Ascending aorta (tissue), 2 donors: ENCODE measurements at regions not wholly inside any gene's neighbourhood (a gene's known extent, or its start where the extent isn't known, plus 50 kb on each side); places are given as distances from the start of the nearest gene placed in this dataset.

ENCODE experiments used
- DNase-seq, 2 donors: peaks; one replicate each; pipeline ENCODE4 v3.0.0-alpha.2; 2019; ENCODE audit warnings: low spot score in 2 of 2
- H3K27ac ChIP-seq, 2 donors: fragments of 200-600 bp; sonication (generic); one replicate each; pipeline ENCODE4 v1.5.1; 2016 to 2017; ENCODE audit warnings: mild to moderate bottlenecking in 1 of 2
- H3K27me3 ChIP-seq: fragments of 200-600 bp; sonication (generic); one replicate; pipeline ENCODE4 v1.5.1; 2017
- H3K36me3 ChIP-seq, 2 donors: fragments of 200-600 bp; sonication (generic); one replicate each; pipeline ENCODE4 v1.5.1; 2016
- H3K4me1 ChIP-seq, 2 donors: fragments of 200-600 bp; sonication (generic); one replicate each; pipeline ENCODE4 v1.5.1; 2016 to 2017; ENCODE audit warnings: mild to moderate bottlenecking in 1 of 2
- H3K4me3 ChIP-seq, 2 donors: fragments of 200-600 bp; sonication (generic); one replicate each; pipeline ENCODE4 v1.5.1; 2016 to 2017; ENCODE audit warnings: mild to moderate bottlenecking in 1 of 2
- H3K9me3 ChIP-seq, 2 donors: fragments of 200-600 bp; sonication (generic); one replicate each; pipeline ENCODE4 v1.5.1; 2016
- intact Hi-C: fragments of 100-400 bp; cut with DNase I; formaldehyde crosslinking; loops from one replicate; pipeline ENCODE4 v1.15.1; 2023
- TF ChIP-seq, protein P1 (sequence below), 3 experiments: fragments of 200-600 bp in 2 of 3; fragments of 450-650 bp in 1 of 3; sonication (generic) in 2 of 3; IDR thresholded peaks; one replicate each; pipeline ENCODE4 v1.5.1; 2016 to 2019; ENCODE audit warnings: antibody characterized with exemption in 3 of 3, mild to moderate bottlenecking in 1 of 3, moderate library complexity in 1 of 3

GRCh38 chr3:153063337-153063736 lies 98.7 kb upstream of the RAP2B start:
- no peaks in the 10 kb centered on the region for H3K9me3 ChIP-seq

DNA sequence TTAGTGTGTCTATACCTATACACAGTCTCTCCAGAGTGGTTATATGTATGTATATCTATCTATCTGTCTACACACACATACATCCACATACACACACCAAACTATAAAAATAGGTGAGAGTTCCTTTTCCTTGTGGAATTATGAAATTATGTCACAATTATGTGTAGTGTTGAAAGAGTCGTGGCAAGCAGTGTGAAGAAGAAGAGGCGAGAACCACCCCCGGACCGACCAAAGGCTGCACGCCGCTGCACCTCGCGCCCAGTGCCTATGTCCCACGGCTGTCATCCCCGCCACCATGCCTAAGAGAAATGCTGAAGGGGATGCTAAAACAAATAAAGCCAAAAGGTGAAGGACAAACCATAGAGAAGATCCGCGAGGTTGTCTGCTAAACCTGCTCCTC lies 95.0 kb upstream of the RAP2B start:
- intact Hi-C loops, result no loop called here
- Histone ChIP-seq H3K9me3 (no peaks in the 10 kb centered on the region), H3K27ac (no peak overlapping the region), H3K4me3 (no peak overlapping the region), H3K4me1 (no peaks in the 10 kb centered on the region), H3K27me3 (no peaks in the 10 kb centered on the region), H3K36me3 (no peaks in the 10 kb centered on the region)
- TF ChIP-seq, protein P1, sequence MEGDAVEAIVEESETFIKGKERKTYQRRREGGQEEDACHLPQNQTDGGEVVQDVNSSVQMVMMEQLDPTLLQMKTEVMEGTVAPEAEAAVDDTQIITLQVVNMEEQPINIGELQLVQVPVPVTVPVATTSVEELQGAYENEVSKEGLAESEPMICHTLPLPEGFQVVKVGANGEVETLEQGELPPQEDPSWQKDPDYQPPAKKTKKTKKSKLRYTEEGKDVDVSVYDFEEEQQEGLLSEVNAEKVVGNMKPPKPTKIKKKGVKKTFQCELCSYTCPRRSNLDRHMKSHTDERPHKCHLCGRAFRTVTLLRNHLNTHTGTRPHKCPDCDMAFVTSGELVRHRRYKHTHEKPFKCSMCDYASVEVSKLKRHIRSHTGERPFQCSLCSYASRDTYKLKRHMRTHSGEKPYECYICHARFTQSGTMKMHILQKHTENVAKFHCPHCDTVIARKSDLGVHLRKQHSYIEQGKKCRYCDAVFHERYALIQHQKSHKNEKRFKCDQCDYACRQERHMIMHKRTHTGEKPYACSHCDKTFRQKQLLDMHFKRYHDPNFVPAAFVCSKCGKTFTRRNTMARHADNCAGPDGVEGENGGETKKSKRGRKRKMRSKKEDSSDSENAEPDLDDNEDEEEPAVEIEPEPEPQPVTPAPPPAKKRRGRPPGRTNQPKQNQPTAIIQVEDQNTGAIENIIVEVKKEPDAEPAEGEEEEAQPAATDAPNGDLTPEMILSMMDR (IDR thresholded peaks at IDR 0.05), result no peak
- no peak for DNase-seq

More at GRCh38 chr3:153063337-153063736, 98.7 kb upstream of the RAP2B start:
- Histone ChIP-seq H3K27me3 (no peaks in the 10 kb centered on the region), H3K27ac (no peak overlapping the region), H3K4me3 (no peak overlapping the region), H3K4me1 (no peaks in the 10 kb centered on the region), H3K36me3 (no peaks in the 10 kb centered on the region)
- TF ChIP-seq, protein P1 (IDR thresholded peaks at IDR 0.05), result no peak
- intact Hi-C loops, result no loop called here
- no peak for DNase-seq

- intact Hi-C loops, result loop anchor here (5.0 kb wide), 1 partner anchor 52 kb away; no protein-coding TSS in a partner anchor
- H3K36me3 ChIP-seq, result no peaks in the 10 kb centered on the region
- no peaks in the 10 kb centered on the region for H3K4me1 ChIP-seq
- DNase-seq, result no peak
- H3K27ac ChIP-seq, result no peak overlapping the region
- TF ChIP-seq, protein P1 (IDR thresholded peaks at IDR 0.05), result no peak
- no peaks in the 10 kb centered on the region for H3K9me3 ChIP-seq
- H3K4me3 ChIP-seq, result no peak overlapping the region
- no peaks in the 10 kb centered on the region for H3K27me3 ChIP-seq
Observed at GRCh38 chr3:153069598-153070510, 92.2 kb upstream of the RAP2B start.

- no peak for DNase-seq
- H3K27ac ChIP-seq, result no peak overlapping the region
- intact Hi-C loops, result loop anchor here (5.0 kb wide), 1 partner anchor 52 kb away; no protein-coding TSS in a partner anchor
Observed at GRCh38 chr3:153070511-153070868, 91.5 kb upstream of the RAP2B start.

GRCh38 chr3:153072382-153072781 lies 89.6 kb upstream of the RAP2B start:
- no peak overlapping the region for H3K4me3 ChIP-seq
- H3K4me1 ChIP-seq, result no peaks in the 10 kb centered on the region
- no peaks in the 10 kb centered on the region for H3K9me3 ChIP-seq
- no peak overlapping the region for H3K27ac ChIP-seq
- H3K36me3 ChIP-seq, result no peaks in the 10 kb centered on the region
- H3K27me3 ChIP-seq, result no peaks in the 10 kb centered on the region
- TF ChIP-seq, protein P1 (IDR thresholded peaks at IDR 0.05), result no peak
- DNase-seq, result no peak
- intact Hi-C loops, result loop anchor here (5.0 kb wide), 1 partner anchor 50 kb away; no protein-coding TSS in a partner anchor

More at GRCh38 chr3:153070511-153070868, 91.5 kb upstream of the RAP2B start:
- no peaks in the 10 kb centered on the region for H3K36me3 ChIP-seq
- TF ChIP-seq, protein P1 (IDR thresholded peaks at IDR 0.05), result no peak
- no peaks in the 10 kb centered on the region for H3K9me3 ChIP-seq
- no peaks in the 10 kb centered on the region for H3K4me1 ChIP-seq
- H3K4me3 ChIP-seq, result no peak overlapping the region
- no peaks in the 10 kb centered on the region for H3K27me3 ChIP-seq
